GM21825 (cell line): ENCODE measurements at regions not wholly inside any gene's neighbourhood (a gene's known extent, or its start where the extent isn't known, plus 50 kb on each side); places are given as distances from the start of the nearest gene placed in this dataset.
"Not testable (repeated sequence)": the region's sequence is repeated elsewhere in the genome, so short reads cannot be mapped to it uniquely, and the experiment has no call there.

Experiments used
- ATAC-seq: cut with Tn5 transposase; IDR thresholded peaks from one replicate; pipeline ENCODE4 v1.9.1; 2021; ENCODE audit warnings: mild to moderate bottlenecking, moderate library complexity; ENCODE audit not compliant: unreplicated experiment

DNA sequence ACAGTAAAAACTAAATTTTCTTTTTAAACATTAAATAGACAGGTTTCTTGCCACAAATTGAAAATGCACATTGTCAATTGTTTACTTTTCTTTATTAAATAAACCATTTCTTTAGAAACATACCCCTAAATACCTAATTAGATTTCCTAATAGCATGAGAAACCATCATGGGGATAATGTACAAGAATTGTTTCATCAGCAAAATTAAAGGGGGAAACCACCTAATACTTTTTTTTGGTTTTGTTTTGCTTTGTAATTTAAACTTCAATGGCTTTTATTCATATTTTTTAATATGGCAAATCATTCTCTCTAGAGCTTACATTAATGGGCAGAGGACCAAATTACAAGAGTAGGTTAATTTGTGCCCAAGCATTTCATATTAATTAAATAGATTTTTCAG, 987.9 kb downstream of the EPHA7 start:
- ATAC-seq, result no peak

DNA sequence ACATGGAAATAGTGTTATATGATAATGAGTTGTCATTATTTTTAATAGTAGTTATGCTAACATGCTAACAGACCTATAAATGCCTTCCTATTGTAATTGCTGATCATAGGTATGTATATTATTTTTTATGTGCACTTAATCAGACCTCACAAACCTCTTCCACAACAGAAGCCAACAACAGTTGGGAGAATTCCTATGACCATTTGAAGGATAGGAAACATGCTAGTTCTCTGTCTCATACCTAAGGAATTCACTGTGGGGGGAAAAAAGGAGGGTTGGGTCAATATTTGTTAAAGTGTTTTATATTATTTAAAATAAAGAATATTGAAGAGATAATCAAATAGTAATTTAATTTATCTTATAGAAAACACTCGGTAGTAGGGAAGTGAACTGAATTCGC, 990.9 kb downstream of the EPHA7 start:
- no peak for ATAC-seq

DNA sequence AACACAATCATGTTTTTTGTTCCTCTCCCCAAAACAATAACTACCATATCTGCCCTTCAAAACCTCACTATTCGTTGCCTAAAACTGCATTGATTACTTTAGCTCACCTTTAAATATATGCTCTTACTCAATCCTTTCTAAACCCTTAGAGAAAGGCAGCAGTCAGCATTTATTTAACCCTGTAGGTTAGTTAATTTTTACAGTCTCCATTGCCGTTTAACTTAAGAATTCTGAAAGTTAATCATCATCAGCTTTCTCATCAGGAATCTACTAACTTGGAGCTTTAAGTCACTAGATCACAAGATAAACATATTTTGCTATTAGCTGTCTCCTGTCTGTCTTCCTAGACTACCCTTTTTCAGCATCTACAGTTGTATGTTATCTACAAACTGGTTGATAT, 991.9 kb downstream of the EPHA7 start:
- ATAC-seq, result no peak

DNA sequence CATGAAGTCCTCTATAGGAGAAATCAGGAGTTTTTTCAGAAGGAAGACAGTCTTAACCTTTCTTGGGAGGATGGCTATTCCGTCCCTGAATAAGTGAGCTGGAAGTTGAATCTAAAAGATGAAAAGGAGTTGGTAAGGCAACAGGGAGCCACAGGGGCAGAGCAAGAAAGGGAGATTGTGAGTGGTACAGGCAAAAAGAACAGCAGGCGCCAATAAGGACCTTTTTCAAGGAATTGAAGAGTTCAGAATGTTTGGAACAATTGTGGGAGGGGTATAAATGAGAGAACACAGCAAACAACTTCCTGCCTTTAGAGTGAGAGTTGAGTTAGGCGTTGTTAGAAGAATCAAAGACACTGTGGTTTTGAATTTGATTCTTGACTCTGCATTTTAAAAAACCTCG, 1003.7 kb downstream of the EPHA7 start:
- no peak for ATAC-seq

DNA sequence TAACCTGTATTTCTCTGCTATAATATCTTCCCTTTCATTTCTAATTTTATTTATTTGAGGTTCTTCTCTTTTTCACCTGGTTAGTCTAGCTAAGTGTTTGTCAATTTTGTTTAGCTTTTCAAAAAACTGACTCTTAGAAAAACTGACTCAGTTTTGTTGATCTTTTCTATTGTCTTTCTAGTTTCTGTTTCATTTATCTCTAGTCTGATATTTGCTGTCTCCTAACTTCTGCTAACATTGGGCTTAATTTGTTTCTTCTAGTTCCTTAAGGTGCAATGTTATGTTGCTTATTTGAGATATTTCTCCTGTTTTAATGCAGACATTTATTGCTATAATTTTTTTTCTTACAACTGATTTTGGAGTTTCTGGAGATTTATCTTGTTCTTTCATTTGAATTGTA, 1011.0 kb downstream of the EPHA7 start:
- ATAC-seq, result no peak

DNA sequence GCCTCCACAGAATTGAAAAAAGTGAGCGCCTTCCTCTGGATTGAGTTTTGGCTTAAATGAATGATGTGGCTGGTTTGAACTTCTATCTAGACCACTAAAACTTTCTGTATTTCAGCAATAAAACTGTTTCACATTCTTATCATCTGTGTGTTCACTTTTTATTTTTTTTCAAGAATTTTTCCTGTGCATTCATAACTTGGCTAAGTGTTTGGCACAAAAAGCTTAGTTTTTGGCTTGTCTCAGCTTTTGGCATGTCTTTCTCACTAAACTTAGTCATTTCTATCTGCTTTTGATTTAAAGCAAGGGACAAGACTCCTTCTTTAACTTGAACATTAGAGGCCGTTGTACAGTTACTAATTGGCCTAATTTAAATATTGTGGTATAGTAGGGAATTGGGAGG, 1015.1 kb downstream of the EPHA7 start:
- no peak for ATAC-seq

DNA sequence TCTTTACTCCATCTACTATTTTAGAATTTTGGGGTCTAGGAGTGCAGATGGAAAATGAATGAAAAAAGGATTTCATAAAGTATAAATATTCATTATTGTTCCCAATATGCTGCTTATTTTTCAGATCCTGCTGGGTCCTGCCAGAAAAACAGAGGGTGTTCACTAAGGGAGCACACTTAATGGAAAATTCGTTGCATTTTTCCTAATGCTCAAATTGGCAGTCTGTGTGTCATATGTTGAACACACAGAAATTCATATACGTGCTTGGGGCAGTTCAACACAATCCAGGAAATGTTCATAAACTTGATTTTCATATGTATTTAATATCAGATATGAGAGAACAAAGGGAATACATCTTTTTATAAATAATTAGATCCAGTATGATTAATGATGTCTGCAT, 1019.4 kb downstream of the EPHA7 start:
- ATAC-seq, result no peak

DNA sequence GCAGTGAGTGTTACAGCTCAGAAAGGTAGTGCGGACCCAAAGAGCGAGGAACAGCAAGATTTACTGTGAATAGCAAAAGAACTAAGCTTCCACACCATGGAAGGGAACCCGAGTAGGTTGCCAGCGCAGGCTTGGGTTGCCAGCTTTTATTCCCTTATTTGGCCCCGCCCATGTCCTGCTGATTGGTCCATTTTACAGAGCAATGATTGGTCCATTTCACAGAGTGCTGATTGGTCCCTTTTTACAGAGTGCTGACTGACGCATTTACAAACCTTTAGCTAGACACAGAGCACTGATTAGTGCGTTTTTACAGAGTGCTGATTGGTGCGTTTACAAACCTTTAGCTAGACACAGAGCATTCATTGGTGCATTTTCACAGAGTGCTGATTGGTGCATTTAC, 1030.7 kb downstream of the EPHA7 start:
- ATAC-seq, result not testable (repeated sequence)

DNA sequence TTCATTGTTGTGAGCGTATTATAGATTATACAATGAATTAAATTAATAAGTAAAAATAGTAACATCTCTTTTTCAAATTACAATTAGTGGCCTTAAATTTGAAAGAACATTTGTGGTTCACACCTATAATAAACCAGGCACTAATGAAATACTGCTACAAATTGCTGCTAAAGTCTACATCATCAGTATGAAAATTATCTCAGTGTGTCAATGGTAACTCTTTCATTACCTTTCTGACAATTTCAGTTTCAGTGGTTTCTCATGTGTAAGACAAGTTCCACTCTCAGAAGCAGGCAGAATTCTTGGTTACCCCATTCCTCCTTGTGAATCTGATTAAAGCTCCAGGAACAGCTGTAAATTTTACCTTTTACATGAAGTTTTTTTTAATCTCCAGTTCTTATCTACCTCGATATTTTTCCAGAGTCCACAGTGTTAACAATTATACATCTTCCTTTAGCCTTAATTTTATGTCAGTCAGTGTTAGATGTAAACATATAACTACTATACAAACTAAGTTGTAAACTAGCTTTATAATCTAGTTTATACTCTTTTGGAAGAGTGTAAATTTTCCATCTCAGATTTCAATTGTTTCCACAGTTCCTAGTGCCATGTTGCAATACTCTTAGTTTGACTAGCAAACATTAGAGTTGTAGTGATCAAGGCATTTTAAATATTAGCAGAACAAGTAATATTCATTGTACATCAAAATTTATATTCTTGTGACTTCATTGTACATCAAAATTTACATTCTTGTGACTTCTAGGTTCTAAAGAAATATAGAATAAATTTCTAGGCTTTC, 1038.4 kb downstream of the EPHA7 start:
- no peak for ATAC-seq

DNA sequence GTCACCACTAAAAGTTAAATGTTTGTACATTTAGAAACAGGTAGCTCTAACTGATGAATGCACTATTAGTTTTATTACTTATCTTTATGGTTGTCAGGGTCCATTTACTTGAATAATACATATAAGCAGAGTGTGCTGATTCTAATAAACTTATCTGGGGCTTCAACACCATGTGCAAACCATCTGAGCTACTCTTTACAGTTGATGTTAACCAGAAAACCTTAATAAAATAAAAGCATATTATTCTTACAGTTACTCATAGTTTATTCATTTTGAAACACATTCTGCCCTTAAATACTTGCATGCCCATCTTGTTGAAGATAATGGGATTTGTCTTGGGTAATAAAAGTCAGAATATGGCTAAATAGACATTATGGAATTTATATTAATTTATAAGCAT, 1042.2 kb downstream of the EPHA7 start:
- ATAC-seq, result no peak

DNA sequence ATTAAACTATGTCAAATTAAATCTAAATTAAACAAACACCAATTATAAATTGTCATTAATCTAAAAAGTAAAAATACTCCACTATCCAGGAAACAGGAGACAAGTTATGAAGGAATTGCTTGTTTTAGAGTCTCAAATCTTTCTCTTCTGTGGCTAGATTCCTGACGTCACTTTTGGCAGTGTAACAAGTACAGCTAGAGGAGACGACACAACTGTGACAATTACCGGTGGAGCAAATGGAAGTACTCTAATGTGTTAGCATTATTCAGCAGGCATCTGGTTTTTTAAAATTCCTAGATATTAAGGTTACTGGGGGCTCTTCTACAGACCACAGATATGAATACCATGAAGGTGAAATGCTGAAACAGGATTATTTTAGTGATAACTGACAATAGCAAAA, 1042.7 kb downstream of the EPHA7 start:
- ATAC-seq, result no peak

DNA sequence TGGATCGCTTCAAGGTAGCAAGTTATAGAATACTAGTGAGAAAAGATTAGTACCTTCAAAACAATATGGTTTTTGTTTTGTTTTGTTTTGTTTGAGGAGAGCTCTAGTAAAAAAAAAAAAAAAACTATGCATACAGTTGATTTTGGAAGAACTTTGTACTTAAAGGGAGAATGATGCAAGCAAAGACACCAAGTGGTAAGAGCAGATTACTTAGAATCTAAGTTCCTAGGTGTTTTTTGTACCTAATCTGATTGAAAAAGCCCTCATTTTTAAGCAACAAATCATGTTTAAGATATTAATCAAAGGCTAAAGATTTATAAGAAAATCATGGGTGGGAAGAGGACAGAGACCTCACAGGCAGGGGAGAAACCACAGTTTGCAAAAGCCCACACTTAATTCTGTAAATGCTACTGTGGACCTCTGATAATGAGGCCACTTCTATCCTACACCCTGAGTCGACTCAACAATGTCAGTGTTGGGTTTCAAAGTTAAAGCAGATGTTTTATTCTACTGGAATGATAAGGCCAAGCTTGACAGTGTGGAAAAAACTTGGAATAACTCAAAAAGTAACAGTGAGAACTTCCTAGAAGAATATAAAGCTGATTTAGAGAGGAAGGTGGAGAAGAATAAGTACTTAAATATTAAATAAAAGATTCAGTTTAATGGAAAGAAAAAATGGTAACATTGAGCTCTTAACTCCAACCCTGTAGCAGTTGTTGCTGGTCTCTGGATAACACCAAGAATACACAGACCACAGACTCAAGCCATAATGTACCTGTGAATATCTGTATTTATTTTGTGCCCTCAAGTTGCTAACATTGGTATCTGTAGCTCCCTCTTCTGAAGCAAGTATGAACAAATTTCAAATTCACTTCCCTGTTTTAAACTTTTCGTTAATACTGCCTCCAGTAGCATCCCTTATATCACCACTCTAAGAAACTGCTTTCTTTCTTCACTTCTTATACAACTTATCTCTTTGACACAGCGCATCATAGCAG, 1047.8 kb downstream of the EPHA7 start:
- ATAC-seq, result no peak

DNA sequence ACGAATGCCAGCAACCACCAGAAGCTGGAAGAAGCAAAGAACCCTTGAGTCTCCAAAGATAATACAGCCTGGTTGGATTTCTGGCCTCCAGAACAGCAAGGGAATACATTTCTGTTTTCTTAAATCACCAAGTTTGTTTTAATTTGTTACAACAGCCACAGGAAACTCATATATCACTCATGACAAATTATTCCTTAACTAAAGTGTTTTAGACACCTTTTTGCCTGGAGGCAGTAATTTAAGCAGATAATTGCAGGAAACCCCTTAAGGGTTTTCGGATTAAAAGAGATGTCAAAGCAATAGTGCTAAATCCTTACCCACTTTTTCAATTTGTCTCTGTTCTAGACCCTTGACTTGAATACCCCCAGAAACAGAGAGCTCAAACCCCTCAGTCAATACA, 1050.0 kb downstream of the EPHA7 start:
- ATAC-seq, result no peak

DNA sequence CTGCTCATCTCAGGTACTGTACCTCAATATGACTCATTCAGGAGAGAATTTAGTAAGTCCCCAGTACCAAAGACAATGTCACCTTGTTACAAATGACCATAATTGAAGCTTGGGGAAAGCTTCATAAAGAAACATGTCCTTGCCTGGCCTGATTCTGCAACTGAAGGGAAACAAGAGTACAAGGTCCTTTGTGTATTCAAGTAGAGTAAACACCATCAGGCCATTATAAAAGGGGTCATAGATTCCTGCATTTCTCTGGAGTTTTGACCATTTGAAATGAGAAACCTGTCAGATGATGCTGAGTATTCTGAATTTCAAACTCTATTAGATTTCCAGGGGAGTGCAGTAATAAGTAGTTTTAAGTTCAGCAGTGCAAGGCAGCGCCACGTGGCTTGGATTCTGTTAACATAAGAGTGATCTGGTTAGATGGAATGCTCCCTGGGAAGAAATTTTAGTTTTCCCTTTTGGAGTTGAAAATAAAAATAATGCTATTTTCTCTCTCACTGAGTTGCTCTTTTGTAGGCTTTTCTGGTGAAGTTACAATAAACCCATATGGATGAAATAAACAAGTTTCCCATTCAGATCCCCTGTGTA, 1054.3 kb downstream of the EPHA7 start:
- ATAC-seq, result no peak

DNA sequence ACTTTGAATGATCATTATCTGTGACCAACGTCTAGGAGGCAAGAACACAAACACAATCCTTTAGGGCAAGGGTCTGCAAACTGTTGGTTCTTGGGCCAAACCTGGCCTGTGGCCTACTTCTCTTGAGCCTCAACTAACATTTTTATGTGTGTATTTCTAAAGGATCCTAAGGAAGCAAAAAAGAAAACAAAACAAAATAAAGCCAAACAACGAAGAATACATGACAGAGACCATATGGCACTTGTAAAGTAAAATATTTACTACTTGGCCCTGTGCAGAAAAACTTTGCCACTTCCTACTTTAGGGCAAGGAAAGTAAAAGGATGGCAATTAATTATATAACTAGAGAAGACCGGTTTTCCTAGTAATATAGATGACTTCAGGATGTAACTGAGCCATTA, 1056.2 kb downstream of the EPHA7 start:
- no peak for ATAC-seq

DNA sequence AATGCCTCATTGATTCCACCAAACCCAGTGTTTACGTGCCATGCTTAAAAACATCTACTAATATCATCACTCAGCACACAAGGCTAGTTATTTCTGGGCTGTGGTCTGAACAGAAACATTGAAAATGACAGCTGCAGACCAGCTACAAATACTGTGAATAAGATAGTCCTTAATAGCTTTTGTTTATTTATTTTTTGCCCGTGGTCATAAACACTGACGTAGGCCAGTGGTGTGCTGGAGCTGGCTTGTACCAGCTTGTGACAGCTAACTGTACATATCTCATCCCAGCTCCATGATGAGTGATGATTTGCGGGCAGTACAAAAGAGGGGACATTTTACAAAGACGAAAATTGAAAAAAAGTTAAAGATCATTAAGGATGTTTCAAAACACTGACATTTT, 1057.0 kb downstream of the EPHA7 start:
- ATAC-seq, result no peak

DNA sequence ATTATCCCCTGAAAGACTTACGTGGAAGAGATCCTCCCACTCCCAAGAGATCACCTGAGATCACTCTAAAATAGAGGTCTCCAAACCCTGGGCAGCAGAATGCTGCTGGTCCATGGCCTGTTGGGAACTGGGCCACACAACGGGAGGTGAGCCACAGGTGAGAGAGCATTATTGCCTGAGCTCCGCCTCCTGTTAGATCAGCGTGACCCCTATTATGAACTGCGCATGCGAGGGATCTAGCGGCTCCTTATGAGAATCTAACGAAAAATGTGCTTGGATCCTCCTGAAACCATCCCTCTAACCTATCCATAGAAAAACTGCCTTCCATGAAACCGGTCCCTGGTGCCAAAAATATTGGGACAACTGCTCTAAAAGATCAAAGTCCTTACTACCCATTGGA, 1057.4 kb downstream of the EPHA7 start:
- ATAC-seq, result no peak

DNA sequence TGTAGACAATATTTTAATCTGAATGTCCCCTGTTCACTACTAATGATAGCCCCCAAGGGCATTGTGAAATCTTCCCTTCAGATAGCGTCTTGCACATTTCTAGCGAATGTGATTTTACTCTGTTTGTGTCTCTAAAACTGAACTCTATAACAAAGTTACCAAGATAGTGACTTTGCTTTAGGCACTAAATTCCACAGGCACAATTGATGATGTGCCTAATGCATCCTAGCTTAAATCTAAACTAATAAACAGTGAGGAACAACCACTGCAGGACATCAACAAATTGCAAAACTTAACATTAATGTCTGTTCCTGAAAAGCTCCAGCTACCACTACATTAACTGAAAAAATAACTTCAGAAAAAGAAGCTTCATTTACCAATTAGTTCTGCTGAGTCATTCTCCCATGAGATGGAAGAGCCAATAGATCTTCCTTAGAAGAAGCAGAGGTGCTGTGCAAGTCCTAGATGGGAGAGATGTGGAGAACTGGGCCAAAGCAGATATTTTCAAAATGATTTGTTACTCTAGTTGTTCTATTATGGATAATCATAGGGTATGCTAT, 1065.0 kb downstream of the EPHA7 start:
- no peak for ATAC-seq

DNA sequence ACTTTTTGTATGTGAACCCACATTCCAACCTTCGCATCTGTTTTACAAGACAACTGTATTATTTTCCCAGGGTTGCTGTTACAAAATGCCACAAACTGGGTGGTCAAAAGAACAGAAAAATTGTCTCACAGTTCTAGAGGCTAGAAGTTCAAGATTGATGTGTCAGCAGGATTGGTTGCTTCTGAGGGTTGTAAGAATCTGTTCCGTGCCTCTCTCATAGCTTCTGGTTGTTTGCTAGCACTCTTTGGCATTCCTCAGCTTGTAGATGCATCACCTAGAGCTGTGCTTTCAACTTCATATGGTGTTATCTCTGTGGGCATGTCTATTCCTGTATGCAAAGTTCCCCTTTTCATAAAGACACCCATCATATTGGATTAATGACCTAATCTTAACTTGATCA, 1067.2 kb downstream of the EPHA7 start:
- ATAC-seq, result no peak

DNA sequence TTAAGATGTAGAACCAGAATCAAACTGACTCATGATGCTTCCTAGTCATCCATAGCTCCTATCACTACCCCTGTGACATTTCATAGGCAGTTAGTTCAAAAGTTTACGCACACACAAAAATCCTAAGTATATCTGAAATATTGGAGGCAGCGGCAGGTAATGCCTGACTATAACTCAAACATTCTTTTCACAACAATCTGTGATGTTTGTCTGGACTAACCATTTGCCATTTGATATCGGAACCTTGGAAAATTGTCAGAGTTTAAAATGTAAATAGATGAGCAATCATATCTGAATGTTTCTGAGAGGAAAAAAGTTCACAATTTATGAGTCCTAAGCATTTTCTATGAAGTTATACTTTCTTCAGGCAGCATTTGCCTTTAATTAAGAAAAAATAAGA, 1078.2 kb downstream of the EPHA7 start:
- ATAC-seq, result no peak

DNA sequence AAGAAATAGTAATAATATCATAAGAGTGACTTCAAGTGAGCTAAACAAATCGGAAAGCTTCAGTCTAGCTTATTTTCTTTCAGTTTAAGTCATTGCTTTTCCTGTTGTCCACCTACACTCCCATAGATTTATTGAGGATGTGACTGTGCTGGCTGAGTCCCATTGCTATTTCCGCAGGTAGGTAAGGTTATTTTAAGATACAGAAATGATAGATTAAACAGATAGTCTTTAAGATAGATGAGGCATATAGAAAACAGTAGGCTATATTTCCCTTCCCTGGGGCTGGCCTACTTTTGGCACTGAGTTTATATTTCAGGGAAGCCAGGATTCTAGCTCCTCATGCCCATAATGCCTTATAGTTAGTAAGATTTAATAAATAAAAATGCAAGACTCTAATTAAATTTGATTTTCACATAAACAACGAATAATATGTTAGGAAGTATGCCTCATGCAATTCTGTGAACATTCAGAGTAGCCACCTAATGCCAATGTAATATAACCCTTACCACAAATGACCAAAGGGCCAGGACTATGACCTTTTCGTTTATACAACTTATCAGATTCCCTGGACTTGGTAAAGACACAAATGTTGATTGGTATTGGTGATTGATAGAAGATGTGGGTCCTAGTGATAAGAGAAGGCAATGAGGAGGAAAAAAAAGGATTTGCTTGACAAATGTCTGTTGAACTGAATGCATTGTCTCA, 1079.3 kb downstream of the EPHA7 start:
- ATAC-seq, result no peak
